ENCODE measurements at regions not wholly inside any gene's neighbourhood (a gene's known extent, or its start where the extent isn't known, plus 50 kb on each side); places are given as distances from the start of the nearest gene placed in this dataset.
"Not testable (repeated sequence)": the region's sequence is repeated elsewhere in the genome, so short reads cannot be mapped to it uniquely, and the experiment has no call there.

- no peak for DNase-seq (ENCODE audit: low read depth)
Measured at GRCh38 chr7:91355695-91356435, 91.6 kb downstream of the FZD1 start.

GRCh38 chr7:91356915-91357314, 92.7 kb downstream of the FZD1 start:
- no peak for DNase-seq (ENCODE audit: low read depth)

DNA sequence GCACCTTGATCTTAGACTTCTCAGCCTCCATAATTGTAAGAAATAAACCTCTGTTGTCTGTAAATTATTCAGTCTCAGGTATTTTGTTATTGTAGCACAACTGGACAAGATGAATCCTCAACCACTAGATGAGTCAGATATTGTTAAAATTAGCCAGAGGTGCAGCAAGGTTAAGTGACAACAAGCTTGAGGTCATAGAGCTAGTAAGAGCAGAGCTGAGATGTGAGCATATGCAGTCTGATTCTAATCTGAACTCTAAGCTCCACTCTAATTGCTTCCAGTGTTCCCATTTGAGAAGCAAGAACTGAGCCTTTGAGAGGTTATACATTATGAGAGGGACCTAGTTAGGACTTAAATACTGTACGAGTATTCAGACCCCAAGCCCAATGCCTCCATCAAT, 93.1 kb downstream of the FZD1 start:
- no peak for DNase-seq (ENCODE audit: low read depth)

DNA sequence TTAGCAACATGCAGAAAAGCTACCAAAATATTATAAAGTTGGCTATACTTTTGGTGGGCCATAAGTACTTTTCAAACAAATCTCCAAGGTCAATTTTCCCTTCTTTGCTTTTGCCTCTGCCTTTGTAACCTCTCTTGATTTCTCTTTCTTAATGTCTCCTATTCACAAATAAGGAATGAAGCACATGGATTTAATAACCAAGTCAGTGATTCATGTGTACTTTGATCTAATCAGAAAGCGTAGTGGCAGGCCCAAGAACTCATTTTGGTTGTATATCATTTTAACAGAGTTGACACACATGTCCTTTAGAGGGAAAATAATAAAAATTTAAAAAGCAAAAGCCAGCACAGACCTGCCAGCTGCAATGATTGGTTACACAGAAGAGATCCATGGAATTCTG, 93.7 kb downstream of the FZD1 start:
- DNase-seq (ENCODE audit: low read depth) = no peak

GRCh38 chr7:91358303-91358702, 94.1 kb downstream of the FZD1 start:
- DNase-seq (ENCODE audit: low read depth) = no peak

GRCh38 chr7:91365097-91365496, 100.9 kb downstream of the FZD1 start:
- not testable (repeated sequence) for DNase-seq (ENCODE audit: low read depth)

DNA sequence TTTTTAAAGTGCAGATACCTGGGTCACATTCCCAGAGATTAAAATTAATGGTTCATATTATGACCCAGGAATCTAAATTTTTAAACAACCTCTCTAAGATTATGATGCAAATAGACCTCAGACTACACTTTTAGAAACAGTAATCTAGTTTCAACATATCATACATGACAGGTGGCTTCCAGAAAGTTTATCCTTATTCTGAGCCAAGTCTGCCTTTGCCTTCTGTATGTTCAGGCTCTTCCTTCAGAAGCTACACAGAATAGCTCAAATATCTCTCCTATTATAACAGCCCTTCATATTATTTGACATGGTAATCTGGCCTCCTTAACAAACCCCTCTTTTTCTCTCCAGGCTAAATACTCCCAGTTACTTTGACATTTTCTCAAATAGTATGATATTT, 101.9 kb downstream of the FZD1 start:
- DNase-seq (ENCODE audit: low read depth) = no peak

GRCh38 chr7:91367812-91368578, 103.8 kb downstream of the FZD1 start:
- no peak for DNase-seq (ENCODE audit: low read depth)

- no peak for DNase-seq (ENCODE audit: low read depth)
Measured at GRCh38 chr7:91372323-91372722, 108.1 kb downstream of the FZD1 start.

DNA sequence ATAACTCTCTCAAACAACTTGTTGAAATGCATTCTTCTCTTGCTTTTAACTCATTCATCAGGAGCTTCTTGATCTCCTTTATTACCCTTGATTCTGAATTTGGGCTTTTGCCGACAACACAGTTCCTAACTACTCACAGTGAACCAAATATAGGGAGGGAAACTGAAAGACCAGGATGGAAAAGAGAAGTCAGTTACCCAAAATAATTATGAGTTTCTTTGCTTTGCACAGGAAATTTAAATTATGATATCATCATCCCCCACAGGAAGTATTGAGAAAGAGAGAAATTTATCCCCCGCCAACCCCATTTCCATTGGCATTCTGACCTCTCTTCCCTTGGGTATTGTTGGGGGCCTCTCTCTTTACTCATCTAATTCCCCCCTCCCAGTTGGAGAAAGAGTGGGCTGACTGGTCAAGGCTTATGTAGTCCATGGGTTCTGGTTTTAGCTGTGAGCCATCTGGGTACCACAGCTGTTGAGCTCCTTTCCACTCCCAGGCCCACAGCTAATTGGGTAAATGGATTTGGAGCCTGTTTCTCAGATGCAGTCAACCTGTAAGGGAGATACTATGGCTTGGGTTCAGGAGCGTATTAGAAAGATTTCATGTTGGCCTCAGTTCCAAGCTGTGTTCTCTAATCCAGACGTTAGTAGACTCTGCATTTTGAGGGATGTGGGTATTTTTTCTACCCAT, 109.0 kb downstream of the FZD1 start:
- no peak for DNase-seq (ENCODE audit: low read depth)

- DNase-seq (ENCODE audit: low read depth) = no peak
Measured at GRCh38 chr7:91374321-91374989, 110.2 kb downstream of the FZD1 start.

- DNase-seq (ENCODE audit: low read depth) = no peak
Measured at GRCh38 chr7:91375378-91375777, 111.1 kb downstream of the FZD1 start.

DNA sequence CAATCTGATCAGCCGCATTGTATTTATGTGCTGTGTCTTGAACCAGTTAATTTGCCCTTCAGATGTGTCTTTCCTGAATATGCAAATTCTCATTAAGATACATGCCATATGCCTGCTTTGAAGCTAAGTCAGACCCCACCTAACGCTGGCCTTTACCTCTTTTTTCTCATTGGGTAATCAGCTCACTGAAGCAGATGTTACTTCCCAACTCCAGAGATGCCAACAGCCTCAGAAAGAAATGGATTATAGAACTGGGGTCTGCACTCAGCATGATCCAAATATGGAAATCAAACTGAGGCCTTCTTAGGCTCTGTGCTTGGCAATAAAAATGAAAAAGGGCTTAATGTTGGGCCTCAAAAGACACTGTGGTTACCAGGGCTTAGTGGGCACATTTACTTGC, 113.9 kb downstream of the FZD1 start:
- no peak for DNase-seq (ENCODE audit: low read depth)

DNA sequence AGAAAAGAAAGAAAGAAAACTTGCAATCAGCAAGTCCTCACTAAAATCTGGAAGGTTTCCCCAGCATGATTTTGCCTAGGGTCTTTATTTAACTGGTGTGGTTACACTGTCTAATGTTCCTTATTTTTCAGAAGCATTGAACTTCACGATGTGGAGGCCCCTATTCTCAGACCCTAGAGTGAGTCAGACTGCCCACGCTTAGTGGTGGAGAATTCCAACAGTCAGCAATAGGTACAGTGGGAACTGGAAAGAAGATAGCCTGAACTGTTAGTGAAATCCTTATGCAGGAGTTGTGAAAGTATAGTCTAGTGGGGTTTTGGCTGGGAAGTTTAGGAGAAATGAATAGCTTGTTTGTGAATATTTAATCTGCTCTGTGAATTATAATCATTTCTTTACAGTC, 115.0 kb downstream of the FZD1 start:
- peak; percentile 35 for DNase-seq (ENCODE audit: low read depth)

DNA sequence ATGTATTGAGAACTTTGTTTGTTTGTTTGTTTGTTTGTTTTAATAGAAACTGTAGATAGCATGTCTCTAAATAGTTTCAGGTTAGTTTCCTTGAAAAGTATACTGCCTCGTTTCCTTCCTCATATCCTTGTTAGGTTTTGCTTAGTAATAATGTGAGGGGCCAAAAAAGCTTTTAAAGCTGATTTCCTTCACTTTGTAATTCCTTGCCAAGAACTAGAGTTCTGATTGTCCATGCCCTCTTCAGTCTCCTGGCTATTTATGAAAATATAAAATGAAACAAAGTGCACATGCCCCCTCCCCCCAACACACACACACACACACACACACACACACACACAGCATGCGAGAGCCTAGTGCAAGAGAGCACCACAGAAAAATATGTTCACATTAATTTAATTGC, 115.8 kb downstream of the FZD1 start:
- DNase-seq (ENCODE audit: low read depth) = no peak

DNA sequence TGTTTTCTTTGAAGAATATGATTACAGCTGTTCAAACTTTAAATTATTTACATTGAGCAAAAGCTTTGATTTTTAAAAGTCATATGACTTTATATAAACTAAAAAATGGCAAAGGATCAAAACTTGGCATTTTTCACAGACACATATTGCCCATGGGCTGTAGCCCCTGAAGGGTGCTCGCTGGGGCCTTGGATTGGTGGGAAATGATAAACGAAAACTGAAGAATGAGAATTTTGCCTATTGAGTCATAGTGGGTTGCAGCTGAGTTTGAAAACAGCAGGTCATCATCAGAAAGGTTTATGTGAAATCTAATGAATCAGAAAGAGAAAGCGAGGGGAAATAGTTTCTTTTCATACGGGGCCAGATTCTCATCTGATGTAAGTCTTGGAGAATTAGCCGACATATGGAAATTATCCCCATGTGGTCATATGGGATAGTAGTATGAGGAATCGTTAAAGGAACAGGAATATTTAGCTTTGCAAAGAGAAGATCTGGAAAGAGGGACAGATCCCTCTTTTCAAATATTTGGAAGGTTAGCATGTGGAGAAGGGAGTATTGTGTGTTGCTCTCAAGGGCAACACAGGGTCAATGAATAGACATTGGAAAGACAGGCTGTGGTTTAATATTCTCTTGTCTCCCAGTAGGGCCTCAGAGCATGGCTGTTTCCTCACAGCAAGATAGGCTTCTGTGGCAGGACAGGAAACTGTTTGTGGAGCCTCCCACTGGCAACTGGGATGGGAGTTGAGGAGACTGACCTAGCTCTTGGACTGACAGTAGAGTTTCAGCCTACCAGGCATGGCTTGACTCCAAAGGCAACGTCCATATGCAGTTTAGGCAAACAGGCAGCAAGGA, 119.0 kb downstream of the FZD1 start:
- peak; percentile 74 for DNase-seq (ENCODE audit: low read depth)

DNA sequence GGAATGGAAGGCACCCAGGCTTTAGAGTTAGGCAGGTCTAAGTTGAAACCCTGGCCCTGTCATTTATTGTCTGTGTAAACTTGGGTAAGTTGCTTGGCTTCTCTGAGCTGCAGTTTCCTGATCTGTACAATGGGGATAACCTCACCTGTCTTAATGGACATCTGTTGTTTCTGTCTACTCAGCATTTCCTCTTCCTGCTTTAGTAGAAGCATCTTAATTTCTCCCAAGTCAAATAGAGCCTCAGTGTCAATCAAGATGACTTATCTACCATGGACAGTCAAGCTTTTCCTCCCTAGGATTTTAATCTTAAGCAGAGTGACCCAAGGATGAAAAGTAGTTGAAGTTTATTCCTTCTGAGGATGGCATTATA, 119.7 kb downstream of the FZD1 start:
- no peak for DNase-seq (ENCODE audit: low read depth)

DNA sequence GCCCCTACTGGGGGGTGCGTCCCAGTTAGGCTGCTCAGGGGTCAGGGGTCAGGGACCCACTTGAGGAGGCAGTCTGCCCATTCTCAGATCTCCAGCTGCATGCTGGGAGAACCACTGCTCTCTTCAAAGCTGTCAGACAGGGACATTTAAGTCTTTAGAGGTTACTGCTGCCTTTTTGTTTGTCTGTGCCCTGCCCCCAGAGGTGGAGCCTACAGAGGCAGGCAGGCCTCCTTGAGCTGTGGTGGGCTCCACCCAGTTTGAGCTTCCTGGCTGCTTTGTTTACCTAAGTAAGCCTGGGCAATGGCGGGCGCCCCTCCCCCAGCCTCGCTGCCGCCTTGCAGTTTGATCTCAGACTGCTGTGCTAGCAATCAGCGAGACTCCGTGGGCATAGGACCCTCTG, 130.5 kb downstream of the FZD1 start:
- not testable (repeated sequence) for DNase-seq (ENCODE audit: low read depth)

GRCh38 chr7:91395313-91395712, 131.1 kb downstream of the FZD1 start:
- not testable (repeated sequence) for DNase-seq (ENCODE audit: low read depth)

GRCh38 chr7:91397096-91397495, 132.9 kb downstream of the FZD1 start:
- peak; percentile 38 for DNase-seq (ENCODE audit: low read depth)

GRCh38 chr7:91397612-91398011, 133.4 kb downstream of the FZD1 start:
- no peak for DNase-seq (ENCODE audit: low read depth)

DNA sequence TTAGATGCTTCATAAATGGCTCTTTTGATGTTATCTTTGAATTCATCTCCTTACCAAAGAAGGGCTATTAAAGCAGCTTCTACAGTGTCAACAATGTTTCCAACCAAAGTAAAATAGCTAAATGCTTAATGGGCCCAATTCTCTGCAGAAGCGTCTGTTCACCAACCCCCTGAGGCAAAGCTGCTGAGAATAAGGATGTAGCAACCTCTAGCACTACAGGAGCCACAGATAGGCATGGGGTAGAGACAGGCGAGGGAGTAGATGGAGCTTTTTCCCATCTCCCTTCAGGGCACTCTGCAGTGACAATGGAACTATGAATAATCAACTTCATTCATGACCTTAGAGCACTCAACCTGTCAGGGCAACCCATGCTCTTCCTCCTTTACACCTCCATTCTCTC, 134.1 kb downstream of the FZD1 start:
- no peak for DNase-seq (ENCODE audit: low read depth)
